SK-N-SH (cell line): ENCODE measurements at regions not wholly inside any gene's neighbourhood (a gene's known extent, or its start where the extent isn't known, plus 50 kb on each side); places are given as distances from the start of the nearest gene placed in this dataset.

Source experiments
- CTCF ChIA-PET: fragments of 300-600, 350-600 bp; formaldehyde crosslinking; extraction: SDS; loops from one replicate; lab custom pipeline; 2021; lab: Yijun Ruan, JAX
- POLR2A ChIA-PET: fragments of 350-600 bp; sonication (Branson Sonifier 250); formaldehyde crosslinking; extraction: SDS; loops from one replicate; lab custom pipeline; 2020; ENCODE audit warnings: antibody characterized with exemption, inconsistent platforms; lab: Yijun Ruan, JAX
- DNase-seq: peaks from one replicate; pipeline ENCODE4 v3.0.0; 2012
- H2AFZ ChIP-seq: fragments of 200-600 bp; sonication (generic); 2 replicates; pipeline ENCODE4 v1.8.1; 2016; ENCODE audit warnings: antibody characterized with exemption, mild to moderate bottlenecking, low read depth
- H3F3A ChIP-seq: fragments of 200-600 bp; sonication (generic); replicated peaks from 2 replicates; pipeline ENCODE3; 2016; ENCODE audit warnings: antibody characterized with exemption, mild to moderate bottlenecking; ENCODE audit not compliant: insufficient read depth
- H3K27ac ChIP-seq, 2 experiments: fragments of 200-500 bp in 1 of 2; fragments of 200-600 bp in 1 of 2; sonication (Bioruptor generic) in 1 of 2; sonication (generic), shearing (Covaris generic) in 1 of 2; 2 replicates each; pipeline versions ENCODE4 v1.5.1 to v1.6.1; 2014 to 2016; ENCODE audit warnings: low read depth in 2 of 2, inconsistent platforms in 1 of 2, low read length in 1 of 2, mild to moderate bottlenecking in 1 of 2, mixed read lengths in 1 of 2
- H3K27me3 ChIP-seq: fragments of 200-600 bp; sonication (generic), shearing (Covaris generic); 2 replicates; pipeline ENCODE4 v1.6.1; 2016; ENCODE audit warnings: mixed run types; ENCODE audit not compliant: insufficient read depth
- H3K36me3 ChIP-seq, 2 experiments: fragments of 200-500 bp in 1 of 2; fragments of 200-600 bp in 1 of 2; sonication (Bioruptor generic) in 1 of 2; sonication (generic) in 1 of 2; replicated peaks in 1 of 2; 2 replicates each; pipeline versions ENCODE3 to v1.5.1; 2014 to 2016; ENCODE audit warnings: low read length in 1 of 2, mild to moderate bottlenecking in 1 of 2; ENCODE audit not compliant: insufficient read depth in 2 of 2, control insufficient read depth in 1 of 2
- H3K4me1 ChIP-seq, 2 experiments: fragments of 200-500 bp in 1 of 2; fragments of 200-600 bp in 1 of 2; sonication (Bioruptor generic) in 1 of 2; sonication (generic), shearing (Covaris generic) in 1 of 2; 2 replicates each; pipeline versions ENCODE4 v1.5.1 to v1.6.1; 2014 to 2016; ENCODE audit warnings: low read depth in 1 of 2, low read length in 1 of 2, mixed run types in 1 of 2; ENCODE audit not compliant: insufficient read depth in 2 of 2, control insufficient read depth in 1 of 2
- H3K4me2 ChIP-seq: fragments of 200-600 bp; sonication (generic), shearing (Covaris generic); 2 replicates; pipeline ENCODE4 v1.6.1; 2017; ENCODE audit warnings: mixed run types
- H3K4me3 ChIP-seq, 2 experiments: fragments of 200-500 bp in 1 of 2; fragments of 200-600 bp in 1 of 2; sonication (Bioruptor generic) in 1 of 2; sonication (generic), shearing (Covaris generic) in 1 of 2; 2 replicates each; pipeline versions ENCODE4 v1.5.1 to v1.8.1; 2014 to 2016; ENCODE audit warnings: low read depth in 2 of 2, inconsistent platforms in 1 of 2, low read length in 1 of 2, mild to moderate bottlenecking in 1 of 2, mixed read lengths in 1 of 2, moderate library complexity in 1 of 2
- H3K79me2 ChIP-seq: fragments of 200-600 bp; sonication (generic); 2 replicates; pipeline ENCODE4 v1.8.1; 2017; ENCODE audit warnings: mild to moderate bottlenecking; ENCODE audit not compliant: insufficient read depth
- H3K9ac ChIP-seq: fragments of 200-600 bp; sonication (generic); 2 replicates; pipeline ENCODE4 v1.6.1; 2017; ENCODE audit warnings: mixed run types
- H3K9me2 ChIP-seq: fragments of 200-600 bp; sonication (generic); 2 replicates; pipeline ENCODE4 v1.6.1; 2017; ENCODE audit warnings: mixed run types
- H3K9me3 ChIP-seq: fragments of 200-600 bp; sonication (generic); 2 replicates; pipeline ENCODE4 v1.6.1; 2017; ENCODE audit warnings: mixed run types, mild to moderate bottlenecking, moderate library complexity
- H4K20me1 ChIP-seq: fragments of 200-600 bp; sonication (generic); 2 replicates; pipeline ENCODE4 v1.6.1; 2017; ENCODE audit warnings: mild to moderate bottlenecking, mixed run types; ENCODE audit not compliant: insufficient read depth
- CTCF ChIP-seq: fragments of 200-600 bp; sonication (generic); IDR thresholded peaks from 2 replicates; pipeline ENCODE4 v1.6.1; 2017; ENCODE audit warnings: antibody characterized with exemption, mild to moderate bottlenecking, moderate library complexity
- ELF1 ChIP-seq: IDR thresholded peaks from 2 replicates; pipeline ENCODE4 v1.4.0; 2012
- EP300 ChIP-seq, 2 experiments: IDR thresholded peaks; 2 replicates each; pipeline versions ENCODE4 v1.4.0 to v1.6.1; 2012; ENCODE audit warnings: borderline replicate concordance in 1 of 2, low read depth in 1 of 2, low read length in 1 of 2
- FOXJ3 ChIP-seq: sonication (generic); formaldehyde crosslinking; IDR thresholded peaks from 2 replicates; pipeline ENCODE4 v1.5.1; 2020; ENCODE audit warnings: mild to moderate bottlenecking, missing genetic modification reagents
- FOXM1 ChIP-seq: IDR thresholded peaks from 2 replicates; pipeline ENCODE4 v1.4.0; 2012; ENCODE audit warnings: low read depth, mild to moderate bottlenecking
- JUND ChIP-seq: IDR thresholded peaks from 2 replicates; pipeline ENCODE4 v1.4.0; 2012
- MEF2A ChIP-seq: IDR thresholded peaks from 2 replicates; pipeline ENCODE4 v1.4.0; 2012; ENCODE audit warnings: low read depth, borderline replicate concordance
- MXI1 ChIP-seq: IDR thresholded peaks from 2 replicates; pipeline ENCODE4 v1.6.1; 2012; ENCODE audit warnings: mild to moderate bottlenecking, low read depth, low read length, improper control_type of control experiment
- NFIC ChIP-seq: IDR thresholded peaks from 2 replicates; pipeline ENCODE4 v1.4.0; 2012; ENCODE audit warnings: borderline replicate concordance
- NRF1 ChIP-seq: IDR thresholded peaks from 2 replicates; pipeline ENCODE4 v1.6.1; 2012; ENCODE audit warnings: low read depth, mild to moderate bottlenecking, low read length
- PBX3 ChIP-seq: IDR thresholded peaks from 2 replicates; pipeline ENCODE4; 2012
- RAD21 ChIP-seq: IDR thresholded peaks from 2 replicates; pipeline ENCODE4 v1.6.1; 2012; ENCODE audit warnings: mild to moderate bottlenecking, low read length
- REST ChIP-seq: IDR thresholded peaks from 2 replicates; pipeline ENCODE4 v1.6.1; 2012; ENCODE audit warnings: mild to moderate bottlenecking, low read depth, low read length, moderate library complexity
- RXRA ChIP-seq: IDR thresholded peaks from 2 replicates; pipeline ENCODE4 v1.4.0; 2012; ENCODE audit warnings: low read depth, mild to moderate bottlenecking, borderline replicate concordance
- SMC3 ChIP-seq: IDR thresholded peaks from 2 replicates; pipeline ENCODE4 v1.6.1; 2012; ENCODE audit warnings: low read depth, low read length, improper control_type of control experiment
- TEAD4 ChIP-seq: IDR thresholded peaks from 2 replicates; pipeline ENCODE4 v1.4.0; 2012; ENCODE audit warnings: mild to moderate bottlenecking, borderline replicate concordance; ENCODE audit not compliant: insufficient read depth
- USF2 ChIP-seq: fragments of 150-350 bp; IDR thresholded peaks from 2 replicates; pipeline ENCODE4 v1.6.1; 2017; ENCODE audit warnings: antibody characterized with exemption, low read length, low read depth, borderline replicate concordance
- WGBS: methylation state at CpG from one replicate; pipeline ENCODE4 v1.1.6; 2017; ENCODE audit warnings: low lambda C conversion rate; 5-methylcytosine and 5-hydroxymethylcytosine counted together
- TF ChIP-seq, protein P1 (sequence below): fragments of 150-350 bp; IDR thresholded peaks from 2 replicates; pipeline ENCODE4 v1.6.1; 2016; ENCODE audit warnings: mild to moderate bottlenecking, low read depth, low read length
- TF ChIP-seq, protein P2 (sequence below): IDR thresholded peaks from 2 replicates; pipeline ENCODE4 v1.4.0; 2012; ENCODE audit warnings: low read depth, borderline replicate concordance

- 2% methylated on average over 6 of the region's 13 CpGs for WGBS
- DNase-seq = no peak
- Histone ChIP-seq H3K9ac (no peak overlapping the region), H4K20me1 (no peaks in the 10 kb centered on the region), H3K27ac (no peak overlapping the region), H2AFZ (no peak overlapping the region), H3K36me3 (no peaks in the 10 kb centered on the region), H3F3A (no peaks in the 10 kb centered on the region), H3K4me2 (no peak overlapping the region), H3K27me3 (no peaks in the 10 kb centered on the region), H3K4me1 (no peaks in the 10 kb centered on the region), H3K79me2 (no peaks in the 10 kb centered on the region), H3K9me2 (no peaks in the 10 kb centered on the region), H3K4me3 (no peak overlapping the region), H3K9me3 (no peaks in the 10 kb centered on the region)
- ChIA-PET CTCF (no interaction called here), POLR2A (no interaction called here)
- TF ChIP-seq MXI1 (no peak), NFIC (no peak), FOXJ3 (CRISPR knock-in tag) (no peak), RXRA (no peak), ELF1 (no peak), USF2 (no peak), TEAD4 (no peak), EP300 (IDR thresholded peaks at IDR 0.05; ENCODE audit: borderline replicate concordance in 1 of 2, low read depth in 1 of 2, low read length in 1 of 2) (no peak), PBX3 (no peak), CTCF (no peak), RAD21 (no peak), NRF1 (no peak), FOXM1 (no peak), JUND (no peak), MEF2A (no peak), REST (no peak), SMC3 (no peak)
- TF ChIP-seq, protein P1, sequence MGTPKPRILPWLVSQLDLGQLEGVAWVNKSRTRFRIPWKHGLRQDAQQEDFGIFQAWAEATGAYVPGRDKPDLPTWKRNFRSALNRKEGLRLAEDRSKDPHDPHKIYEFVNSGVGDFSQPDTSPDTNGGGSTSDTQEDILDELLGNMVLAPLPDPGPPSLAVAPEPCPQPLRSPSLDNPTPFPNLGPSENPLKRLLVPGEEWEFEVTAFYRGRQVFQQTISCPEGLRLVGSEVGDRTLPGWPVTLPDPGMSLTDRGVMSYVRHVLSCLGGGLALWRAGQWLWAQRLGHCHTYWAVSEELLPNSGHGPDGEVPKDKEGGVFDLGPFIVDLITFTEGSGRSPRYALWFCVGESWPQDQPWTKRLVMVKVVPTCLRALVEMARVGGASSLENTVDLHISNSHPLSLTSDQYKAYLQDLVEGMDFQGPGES = no peak
- TF ChIP-seq, protein P2, sequence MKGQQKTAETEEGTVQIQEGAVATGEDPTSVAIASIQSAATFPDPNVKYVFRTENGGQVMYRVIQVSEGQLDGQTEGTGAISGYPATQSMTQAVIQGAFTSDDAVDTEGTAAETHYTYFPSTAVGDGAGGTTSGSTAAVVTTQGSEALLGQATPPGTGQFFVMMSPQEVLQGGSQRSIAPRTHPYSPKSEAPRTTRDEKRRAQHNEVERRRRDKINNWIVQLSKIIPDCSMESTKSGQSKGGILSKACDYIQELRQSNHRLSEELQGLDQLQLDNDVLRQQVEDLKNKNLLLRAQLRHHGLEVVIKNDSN = no peak
Measured at GRCh38 chr18:78612801-78613200, 366.8 kb upstream of the SALL3 start.
